Epithelial cell of esophagus (primary cell): ENCODE measurements at regions not wholly inside any gene's neighbourhood (a gene's known extent, or its start where the extent isn't known, plus 50 kb on each side); places are given as distances from the start of the nearest gene placed in this dataset.
A peak's percentile ranks its signal among the peaks of the same experiment; 100 is the strongest.

Source experiments
- DNase-seq: peaks from one replicate; pipeline ENCODE4 v3.0.0; 2010; ENCODE audit warnings: low read depth
- H3K4me3 ChIP-seq: 2 replicates; pipeline ENCODE4 v1.5.1; 2011; ENCODE audit warnings: mild to moderate bottlenecking, low read length, control low read depth
- CTCF ChIP-seq: IDR thresholded peaks from 2 replicates; pipeline ENCODE4 v1.5.1; 2011; ENCODE audit warnings: low read depth, mild to moderate bottlenecking, low read length, control low read depth, inconsistent platforms; ENCODE audit not compliant: insufficient read depth; ENCODE audit errors: missing control alignments

GRCh38 chr10:86599729-86600128 is 54.6 kb upstream of the OPN4 start:
- no peak for TF ChIP-seq CTCF
- DNase-seq: peak; percentile 36
- H3K4me3 ChIP-seq: no peak overlapping the region

- no peak overlapping the region for H3K4me3 ChIP-seq
- no peak for TF ChIP-seq CTCF
- no peak for DNase-seq
These were observed 54.1 kb upstream of the OPN4 start for GRCh38 chr10:86600296-86600695.

- no peak overlapping the region for H3K4me3 ChIP-seq
- DNase-seq: no peak
- TF ChIP-seq CTCF: no peak
These were observed 52.3 kb upstream of the OPN4 start for GRCh38 chr10:86601956-86602602.

GRCh38 chr10:86603256-86603655 is 51.1 kb upstream of the OPN4 start:
- H3K4me3 ChIP-seq: no peak overlapping the region
- no peak for TF ChIP-seq CTCF
- DNase-seq: no peak
